GM12891 (cell line): ENCODE measurements at regions not wholly inside any gene's neighbourhood (a gene's known extent, or its start where the extent isn't known, plus 50 kb on each side); places are given as distances from the start of the nearest gene placed in this dataset.

ENCODE experiments used
- PAX5 ChIP-seq: IDR thresholded peaks from 2 replicates; pipeline ENCODE4 v1.6.1; 2011; ENCODE audit warnings: low read length, moderate library complexity, mild to moderate bottlenecking; ENCODE audit not compliant: insufficient read depth, severe bottlenecking
- POLR2A ChIP-seq: IDR thresholded peaks from 2 replicates; pipeline ENCODE4 v1.6.1; 2011; ENCODE audit warnings: low read depth, low read length, control low read depth
- POLR2AphosphoS5 ChIP-seq: IDR thresholded peaks from 2 replicates; pipeline ENCODE4 v1.6.1; 2011; ENCODE audit warnings: low read depth, low read length, control low read depth

DNA sequence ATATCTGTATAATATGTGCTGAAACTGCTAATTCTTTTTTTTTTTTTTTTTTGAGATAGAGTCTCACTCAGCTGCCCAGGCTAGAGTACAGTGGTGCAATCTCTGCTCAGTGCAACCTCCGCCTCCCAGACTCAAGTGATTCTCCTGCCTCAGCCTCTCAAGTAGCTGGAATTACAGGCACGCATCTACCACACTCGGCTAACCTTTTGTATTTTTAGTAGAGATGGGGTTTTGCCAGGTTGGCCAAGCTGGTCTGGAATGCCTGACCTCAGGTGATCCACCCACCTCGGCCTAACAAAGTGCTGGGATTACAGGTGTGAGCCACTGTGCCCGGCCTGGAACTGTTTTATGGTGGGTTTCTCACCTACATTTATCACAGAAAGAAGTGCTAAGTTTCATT is 307.8 kb upstream of the STT3B start:
- no peak for TF ChIP-seq PAX5
- no peak for TF ChIP-seq POLR2AphosphoS5
- TF ChIP-seq POLR2A: no peak
